ENCODE measurements at regions not wholly inside any gene's neighbourhood (a gene's known extent, or its start where the extent isn't known, plus 50 kb on each side); places are given as distances from the start of the nearest gene placed in this dataset.

- TF ChIP-seq CTCF (IDR thresholded peaks at IDR 0.05) (no peak), POLR2A (IDR thresholded peaks at IDR 0.05) (no peak)
Measured at GRCh38 chr5:10858945-10859344, 97.9 kb upstream of the DAP start.

All from thyroid gland (tissue), 4 donors.